Suprapubic skin (tissue), 4 donors: ENCODE measurements at regions not wholly inside any gene's neighbourhood (a gene's known extent, or its start where the extent isn't known, plus 50 kb on each side); places are given as distances from the start of the nearest gene placed in this dataset.

Experiments used
- POLR2A ChIP-seq, 2 donors: fragments of 450-650 bp; IDR thresholded peaks; one replicate each; pipeline ENCODE4 v1.6.1; 2017; ENCODE audit warnings: antibody characterized with exemption in 2 of 2, mild to moderate bottlenecking in 2 of 2, moderate library complexity in 2 of 2
- POLR2AphosphoS5 ChIP-seq, 3 donors: sonication (generic); formaldehyde crosslinking; IDR thresholded peaks; one replicate each; pipeline ENCODE4 v1.6.1; 2017; ENCODE audit warnings: antibody characterized with exemption in 3 of 3
- TF ChIP-seq, protein P1 (sequence below), 2 donors: fragments of 200-600 bp in 1 of 2; fragments of 450-650 bp in 1 of 2; sonication (generic) in 1 of 2; IDR thresholded peaks; one replicate each; pipeline ENCODE4 v1.5.1; 2016 to 2019; ENCODE audit warnings: antibody characterized with exemption in 2 of 2, mild to moderate bottlenecking in 1 of 2, moderate library complexity in 1 of 2

DNA sequence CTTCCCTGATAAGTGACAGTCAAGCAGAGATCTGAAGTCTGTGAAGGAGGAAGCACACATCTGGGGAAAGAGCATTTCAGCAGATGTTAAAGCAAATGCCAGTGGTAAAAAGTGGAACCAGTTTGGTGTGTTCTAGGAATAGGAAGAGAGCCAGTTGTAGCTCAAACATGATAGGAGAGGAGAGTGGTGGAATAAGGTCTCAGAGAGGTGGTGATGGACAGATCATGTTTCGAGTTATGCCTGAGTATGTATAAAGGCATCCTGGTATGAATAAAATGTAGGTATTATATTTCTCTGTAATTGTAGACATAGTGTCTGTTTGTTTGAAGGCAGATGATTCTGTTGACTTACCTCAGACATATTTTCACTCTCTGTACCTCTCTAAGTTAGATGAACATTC, 89.1 kb downstream of the LARP7 start:
- TF ChIP-seq POLR2A (IDR thresholded peaks at IDR 0.05) (no peak), POLR2AphosphoS5 (IDR thresholded peaks at IDR 0.05) (no peak)
- TF ChIP-seq, protein P1, sequence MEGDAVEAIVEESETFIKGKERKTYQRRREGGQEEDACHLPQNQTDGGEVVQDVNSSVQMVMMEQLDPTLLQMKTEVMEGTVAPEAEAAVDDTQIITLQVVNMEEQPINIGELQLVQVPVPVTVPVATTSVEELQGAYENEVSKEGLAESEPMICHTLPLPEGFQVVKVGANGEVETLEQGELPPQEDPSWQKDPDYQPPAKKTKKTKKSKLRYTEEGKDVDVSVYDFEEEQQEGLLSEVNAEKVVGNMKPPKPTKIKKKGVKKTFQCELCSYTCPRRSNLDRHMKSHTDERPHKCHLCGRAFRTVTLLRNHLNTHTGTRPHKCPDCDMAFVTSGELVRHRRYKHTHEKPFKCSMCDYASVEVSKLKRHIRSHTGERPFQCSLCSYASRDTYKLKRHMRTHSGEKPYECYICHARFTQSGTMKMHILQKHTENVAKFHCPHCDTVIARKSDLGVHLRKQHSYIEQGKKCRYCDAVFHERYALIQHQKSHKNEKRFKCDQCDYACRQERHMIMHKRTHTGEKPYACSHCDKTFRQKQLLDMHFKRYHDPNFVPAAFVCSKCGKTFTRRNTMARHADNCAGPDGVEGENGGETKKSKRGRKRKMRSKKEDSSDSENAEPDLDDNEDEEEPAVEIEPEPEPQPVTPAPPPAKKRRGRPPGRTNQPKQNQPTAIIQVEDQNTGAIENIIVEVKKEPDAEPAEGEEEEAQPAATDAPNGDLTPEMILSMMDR (IDR thresholded peaks at IDR 0.05) = no peak
